ENCODE measurements at regions not wholly inside any gene's neighbourhood (a gene's known extent, or its start where the extent isn't known, plus 50 kb on each side); places are given as distances from the start of the nearest gene placed in this dataset.

DNA sequence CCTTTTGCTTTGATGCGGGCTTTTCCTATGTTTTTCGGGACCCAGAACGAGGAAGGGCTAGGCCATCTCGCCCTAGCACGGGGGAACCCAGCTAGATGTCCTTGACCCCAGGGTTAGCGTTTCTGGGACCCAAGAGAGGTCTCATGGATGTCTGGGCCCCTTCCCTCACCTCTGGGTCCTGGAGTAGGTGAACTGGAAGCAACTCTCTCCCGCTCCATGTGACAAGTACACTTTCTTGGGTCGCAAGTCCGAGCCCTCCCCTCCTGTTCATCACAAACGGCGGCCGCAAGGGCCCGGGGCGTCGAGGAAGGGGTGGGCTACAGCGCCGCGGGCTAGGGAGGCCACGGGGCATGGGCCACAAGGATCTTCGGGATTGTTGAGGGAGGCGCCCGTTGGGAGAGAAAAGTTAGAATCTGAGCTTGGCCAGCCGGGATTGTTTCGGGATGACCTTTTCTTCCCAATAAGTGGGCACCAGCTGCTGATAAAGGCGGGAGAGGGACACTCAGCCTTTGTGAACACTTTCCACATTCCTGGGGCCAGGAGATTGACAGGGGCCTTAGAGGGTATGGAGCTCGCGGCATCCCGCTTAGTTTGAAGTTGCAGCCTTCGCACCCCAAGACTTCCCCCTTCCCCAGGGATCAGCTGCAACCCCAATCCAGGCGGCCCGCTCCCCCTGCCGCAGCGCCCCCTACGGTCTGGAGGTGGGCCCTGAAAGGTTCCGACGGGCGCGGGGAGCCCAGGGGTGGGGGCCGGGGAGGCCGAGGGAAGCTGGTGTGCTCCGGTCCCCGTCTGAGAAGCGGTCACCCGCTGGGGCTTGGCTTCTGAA lies 136.9 kb upstream of the ZIC3 start:
- TF ChIP-seq CTCF (IDR thresholded peaks at IDR 0.05; ENCODE audit: low read length) (no peak), EZH2 (optimal IDR thresholded peaks at IDR 0.05; ENCODE audit: low read depth, low read length) (no peak)
